Ishikawa (cell line): ENCODE measurements at regions not wholly inside any gene's neighbourhood (a gene's known extent, or its start where the extent isn't known, plus 50 kb on each side); places are given as distances from the start of the nearest gene placed in this dataset.

Experiments
- CEBPB ChIP-seq: IDR thresholded peaks from 2 replicates; pipeline ENCODE4 v1.6.1; 2012
- CREB1 ChIP-seq: IDR thresholded peaks from 2 replicates; pipeline ENCODE4 v1.6.1; 2012; ENCODE audit warnings: low read depth
- EGR1 ChIP-seq: IDR thresholded peaks from 2 replicates; pipeline ENCODE4 v1.6.1; 2012
- EP300 ChIP-seq: IDR thresholded peaks from 2 replicates; pipeline ENCODE4 v1.6.1; 2012; ENCODE audit warnings: borderline replicate concordance
- FOXM1 ChIP-seq: IDR thresholded peaks from 2 replicates; pipeline ENCODE4 v1.6.1; 2012; ENCODE audit warnings: low read depth, borderline replicate concordance
- NFIC ChIP-seq: IDR thresholded peaks from 2 replicates; pipeline ENCODE4 v1.6.1; 2012
- RAD21 ChIP-seq: IDR thresholded peaks from 2 replicates; pipeline ENCODE4 v1.6.1; 2012; ENCODE audit warnings: low read depth
- TAF1 ChIP-seq: IDR thresholded peaks from 2 replicates; pipeline ENCODE4 v1.6.1; 2012; ENCODE audit warnings: low read depth, mild to moderate bottlenecking
- TCF12 ChIP-seq: IDR thresholded peaks from 2 replicates; pipeline ENCODE4 v1.6.1; 2012; ENCODE audit warnings: low read depth
- TEAD4 ChIP-seq: IDR thresholded peaks from 2 replicates; pipeline ENCODE4 v1.6.1; 2012
- YY1 ChIP-seq: IDR thresholded peaks from 2 replicates; pipeline ENCODE4 v1.6.1; 2012; ENCODE audit warnings: low read depth
- ZBTB7A ChIP-seq: IDR thresholded peaks from 2 replicates; pipeline ENCODE4 v1.6.1; 2012; ENCODE audit warnings: low read depth
- TF ChIP-seq, protein P1 (sequence below): IDR thresholded peaks from 2 replicates; pipeline ENCODE4 v1.6.1; 2012; ENCODE audit warnings: low read depth, mild to moderate bottlenecking
- TF ChIP-seq, protein P2 (sequence below): IDR thresholded peaks from 2 replicates; pipeline ENCODE4 v1.6.1; 2012
- TF ChIP-seq, protein P3 (sequence below): IDR thresholded peaks from 2 replicates; pipeline ENCODE4 v1.6.1; 2012

DNA sequence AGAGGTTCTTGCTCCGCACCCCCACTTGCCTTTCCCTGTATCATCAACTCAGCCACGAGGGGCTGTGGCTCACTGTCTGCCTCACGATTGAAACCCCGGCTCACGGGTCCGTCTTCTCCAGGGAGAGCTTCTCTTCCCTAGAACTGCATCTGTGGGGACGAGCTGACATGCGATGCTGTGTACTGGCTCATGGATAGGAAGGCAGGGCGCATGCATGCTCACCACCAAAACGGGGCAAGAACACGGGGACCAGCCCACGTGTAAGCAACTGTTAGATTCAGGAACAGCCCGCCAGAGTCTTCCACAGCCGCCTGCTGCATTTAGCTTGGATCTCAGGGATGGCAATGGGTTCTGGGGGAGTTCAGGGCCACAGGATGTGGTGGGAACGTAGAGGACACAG is 275.9 kb upstream of the CDH4 start:
- no peak for TF ChIP-seq TAF1
- TF ChIP-seq NFIC = no peak
- TF ChIP-seq EP300 = no peak
- TF ChIP-seq, protein P1, sequence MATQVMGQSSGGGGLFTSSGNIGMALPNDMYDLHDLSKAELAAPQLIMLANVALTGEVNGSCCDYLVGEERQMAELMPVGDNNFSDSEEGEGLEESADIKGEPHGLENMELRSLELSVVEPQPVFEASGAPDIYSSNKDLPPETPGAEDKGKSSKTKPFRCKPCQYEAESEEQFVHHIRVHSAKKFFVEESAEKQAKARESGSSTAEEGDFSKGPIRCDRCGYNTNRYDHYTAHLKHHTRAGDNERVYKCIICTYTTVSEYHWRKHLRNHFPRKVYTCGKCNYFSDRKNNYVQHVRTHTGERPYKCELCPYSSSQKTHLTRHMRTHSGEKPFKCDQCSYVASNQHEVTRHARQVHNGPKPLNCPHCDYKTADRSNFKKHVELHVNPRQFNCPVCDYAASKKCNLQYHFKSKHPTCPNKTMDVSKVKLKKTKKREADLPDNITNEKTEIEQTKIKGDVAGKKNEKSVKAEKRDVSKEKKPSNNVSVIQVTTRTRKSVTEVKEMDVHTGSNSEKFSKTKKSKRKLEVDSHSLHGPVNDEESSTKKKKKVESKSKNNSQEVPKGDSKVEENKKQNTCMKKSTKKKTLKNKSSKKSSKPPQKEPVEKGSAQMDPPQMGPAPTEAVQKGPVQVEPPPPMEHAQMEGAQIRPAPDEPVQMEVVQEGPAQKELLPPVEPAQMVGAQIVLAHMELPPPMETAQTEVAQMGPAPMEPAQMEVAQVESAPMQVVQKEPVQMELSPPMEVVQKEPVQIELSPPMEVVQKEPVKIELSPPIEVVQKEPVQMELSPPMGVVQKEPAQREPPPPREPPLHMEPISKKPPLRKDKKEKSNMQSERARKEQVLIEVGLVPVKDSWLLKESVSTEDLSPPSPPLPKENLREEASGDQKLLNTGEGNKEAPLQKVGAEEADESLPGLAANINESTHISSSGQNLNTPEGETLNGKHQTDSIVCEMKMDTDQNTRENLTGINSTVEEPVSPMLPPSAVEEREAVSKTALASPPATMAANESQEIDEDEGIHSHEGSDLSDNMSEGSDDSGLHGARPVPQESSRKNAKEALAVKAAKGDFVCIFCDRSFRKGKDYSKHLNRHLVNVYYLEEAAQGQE = no peak
- TF ChIP-seq, protein P2, sequence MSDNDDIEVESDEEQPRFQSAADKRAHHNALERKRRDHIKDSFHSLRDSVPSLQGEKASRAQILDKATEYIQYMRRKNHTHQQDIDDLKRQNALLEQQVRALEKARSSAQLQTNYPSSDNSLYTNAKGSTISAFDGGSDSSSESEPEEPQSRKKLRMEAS = no peak
- TF ChIP-seq ZBTB7A = no peak
- TF ChIP-seq CEBPB = no peak
- no peak for TF ChIP-seq CREB1
- TF ChIP-seq RAD21 = no peak
- no peak for TF ChIP-seq YY1
- TF ChIP-seq, protein P3, sequence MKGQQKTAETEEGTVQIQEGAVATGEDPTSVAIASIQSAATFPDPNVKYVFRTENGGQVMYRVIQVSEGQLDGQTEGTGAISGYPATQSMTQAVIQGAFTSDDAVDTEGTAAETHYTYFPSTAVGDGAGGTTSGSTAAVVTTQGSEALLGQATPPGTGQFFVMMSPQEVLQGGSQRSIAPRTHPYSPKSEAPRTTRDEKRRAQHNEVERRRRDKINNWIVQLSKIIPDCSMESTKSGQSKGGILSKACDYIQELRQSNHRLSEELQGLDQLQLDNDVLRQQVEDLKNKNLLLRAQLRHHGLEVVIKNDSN = no peak

DNA sequence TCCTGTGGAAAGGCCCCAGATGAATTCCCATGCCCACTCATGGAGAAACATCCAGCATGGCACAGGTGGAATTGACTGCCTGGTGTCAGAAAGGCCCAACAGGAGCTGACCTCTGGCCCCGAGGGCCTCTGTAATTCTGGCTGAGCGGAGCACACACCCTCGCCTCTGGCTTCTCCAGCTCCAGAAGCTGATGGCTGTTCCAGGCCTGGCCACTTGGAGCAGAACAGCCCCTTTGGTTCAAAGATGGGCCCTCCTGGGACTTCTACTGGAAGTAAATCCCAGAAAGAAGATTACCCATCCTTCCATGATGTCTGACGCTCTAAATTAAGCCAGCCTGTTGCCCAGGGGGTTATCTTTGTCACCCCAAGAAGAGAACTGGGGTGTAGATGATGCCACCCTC is 275.1 kb upstream of the CDH4 start:
- no peak for TF ChIP-seq NFIC
- TF ChIP-seq CEBPB = no peak
- TF ChIP-seq EP300 = no peak
- TF ChIP-seq TCF12 = no peak
- no peak for TF ChIP-seq YY1
- TF ChIP-seq FOXM1 = no peak

DNA sequence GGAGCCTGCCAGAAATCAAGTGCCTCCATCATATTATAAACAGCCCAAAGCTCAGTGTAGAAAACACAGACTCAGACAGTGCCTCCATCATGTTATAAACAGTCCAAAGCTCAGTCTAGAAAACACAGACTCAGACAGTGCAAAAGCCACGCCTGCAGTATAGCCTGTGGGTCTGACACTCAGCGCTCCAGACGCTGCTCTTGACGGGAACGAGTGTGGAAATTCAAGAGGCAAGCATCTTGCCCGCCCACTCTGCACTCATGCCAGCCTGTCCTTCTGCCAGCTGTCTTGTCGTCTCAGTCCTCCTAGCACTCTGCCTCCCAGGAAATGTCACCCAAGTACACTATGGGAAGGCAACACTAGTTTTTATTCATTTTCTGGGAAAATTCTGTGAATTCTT is 274.2 kb upstream of the CDH4 start:
- TF ChIP-seq NFIC = no peak
- TF ChIP-seq CEBPB = no peak
- TF ChIP-seq TCF12 = no peak
- no peak for TF ChIP-seq TEAD4
- TF ChIP-seq RAD21 = no peak
- no peak for TF ChIP-seq ZBTB7A

DNA sequence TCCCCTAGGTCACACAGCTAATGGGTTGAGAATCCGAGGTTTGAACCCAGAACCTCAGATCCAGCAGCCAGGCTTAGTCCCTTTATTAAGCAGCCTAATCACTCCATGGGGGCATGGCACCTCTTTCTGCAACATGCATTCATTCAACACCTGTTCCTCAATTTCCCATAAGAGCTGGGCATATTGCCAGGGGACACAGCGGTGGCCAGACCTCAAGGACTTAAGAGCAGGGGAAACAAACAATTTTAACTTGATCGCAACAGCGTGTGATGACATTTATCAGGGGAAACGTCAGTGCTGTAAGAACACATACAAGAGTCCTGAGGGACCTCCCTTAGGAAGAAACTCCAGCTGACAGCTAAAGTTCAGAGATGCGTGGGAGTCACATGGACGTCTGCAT is 267.4 kb upstream of the CDH4 start:
- TF ChIP-seq TEAD4 = no peak
- TF ChIP-seq EGR1 = no peak
- no peak for TF ChIP-seq ZBTB7A
- no peak for TF ChIP-seq CREB1
- TF ChIP-seq, protein P3 = no peak
- no peak for TF ChIP-seq RAD21
- no peak for TF ChIP-seq FOXM1
- TF ChIP-seq TCF12 = no peak

DNA sequence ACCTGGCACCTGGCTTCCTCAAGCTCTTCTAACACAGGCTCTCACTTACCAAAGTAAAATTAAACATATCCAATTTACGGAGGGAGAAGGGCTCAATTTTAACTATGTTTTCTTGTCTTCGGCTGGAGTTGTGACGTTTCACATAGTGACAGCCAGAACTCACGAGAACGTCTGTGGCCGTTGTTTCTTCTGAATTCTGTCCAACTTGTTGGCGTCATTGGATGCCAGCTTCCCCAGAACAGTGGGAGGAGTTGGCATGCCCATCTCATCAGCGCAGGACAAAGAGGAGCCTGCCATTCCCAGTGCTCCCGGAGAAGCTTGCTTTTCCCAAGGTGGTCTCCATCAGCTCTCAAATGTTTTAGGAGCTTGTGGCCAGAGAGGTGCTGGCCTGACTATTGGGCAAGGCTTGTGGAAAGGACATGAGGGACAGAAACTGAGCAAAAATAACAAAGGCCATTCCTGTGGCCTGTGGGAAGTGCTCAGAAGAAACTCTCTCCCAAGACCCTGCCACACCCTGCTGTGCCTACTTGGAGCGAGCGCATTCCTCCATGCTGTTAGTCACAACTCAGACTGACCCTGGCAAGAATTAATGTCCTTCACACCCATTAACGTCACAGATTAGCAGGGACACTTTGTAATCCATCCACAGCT is 265.4 kb upstream of the CDH4 start:
- TF ChIP-seq ZBTB7A = no peak
- TF ChIP-seq CREB1 = no peak
- TF ChIP-seq, protein P3 = no peak
- no peak for TF ChIP-seq RAD21

DNA sequence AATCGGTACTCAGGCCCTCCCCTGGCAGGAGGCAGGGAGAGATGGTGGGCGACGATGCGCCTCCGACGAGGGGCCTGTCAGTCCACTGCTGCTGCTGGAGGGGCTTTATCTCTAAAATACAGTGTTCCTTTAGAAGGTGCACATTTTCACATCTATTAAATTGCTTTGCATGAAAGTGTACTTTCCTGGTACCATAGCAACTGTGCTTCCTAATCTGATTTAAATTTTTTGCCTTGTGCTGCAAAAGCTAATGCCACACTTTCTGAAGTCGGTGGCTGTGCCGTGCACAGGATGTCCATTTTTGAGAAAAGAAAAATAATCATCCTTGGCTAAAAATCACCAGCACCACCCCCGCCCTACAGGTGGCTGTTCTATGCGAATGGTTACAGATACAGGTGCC is 262.0 kb upstream of the CDH4 start:
- TF ChIP-seq, protein P2 = no peak
- no peak for TF ChIP-seq EGR1

DNA sequence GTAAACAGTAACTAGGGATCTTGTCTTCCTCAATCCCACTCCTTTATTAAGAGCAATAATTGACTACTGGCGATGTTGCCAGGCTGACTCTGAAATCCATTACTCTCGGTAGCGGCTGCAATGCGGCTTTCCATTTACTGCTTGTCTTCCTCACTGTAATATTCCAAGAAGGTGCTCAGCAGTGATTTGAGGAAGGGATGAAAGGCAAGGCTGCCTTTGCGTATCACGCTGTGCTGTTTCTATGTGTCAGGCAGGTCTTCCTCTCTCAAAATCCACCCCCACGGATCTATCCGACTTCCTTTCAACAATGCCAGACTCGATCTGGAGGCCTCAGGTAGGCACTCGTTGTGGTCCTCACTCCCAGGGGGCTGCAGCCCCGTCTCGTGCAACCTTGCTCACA is 261.4 kb upstream of the CDH4 start:
- TF ChIP-seq TAF1 = no peak
- no peak for TF ChIP-seq TCF12
- TF ChIP-seq TEAD4 = no peak
- TF ChIP-seq, protein P1 = no peak
- TF ChIP-seq EGR1 = no peak
- TF ChIP-seq CEBPB = no peak
- TF ChIP-seq FOXM1 = no peak
- TF ChIP-seq, protein P3 = no peak
- no peak for TF ChIP-seq CREB1
- no peak for TF ChIP-seq RAD21
- TF ChIP-seq, protein P2 = no peak
- TF ChIP-seq ZBTB7A = no peak
- no peak for TF ChIP-seq YY1
- TF ChIP-seq NFIC = no peak
- no peak for TF ChIP-seq EP300
